ENCODE measurements at regions not wholly inside any gene's neighbourhood (a gene's known extent, or its start where the extent isn't known, plus 50 kb on each side); places are given as distances from the start of the nearest gene placed in this dataset.

DNA sequence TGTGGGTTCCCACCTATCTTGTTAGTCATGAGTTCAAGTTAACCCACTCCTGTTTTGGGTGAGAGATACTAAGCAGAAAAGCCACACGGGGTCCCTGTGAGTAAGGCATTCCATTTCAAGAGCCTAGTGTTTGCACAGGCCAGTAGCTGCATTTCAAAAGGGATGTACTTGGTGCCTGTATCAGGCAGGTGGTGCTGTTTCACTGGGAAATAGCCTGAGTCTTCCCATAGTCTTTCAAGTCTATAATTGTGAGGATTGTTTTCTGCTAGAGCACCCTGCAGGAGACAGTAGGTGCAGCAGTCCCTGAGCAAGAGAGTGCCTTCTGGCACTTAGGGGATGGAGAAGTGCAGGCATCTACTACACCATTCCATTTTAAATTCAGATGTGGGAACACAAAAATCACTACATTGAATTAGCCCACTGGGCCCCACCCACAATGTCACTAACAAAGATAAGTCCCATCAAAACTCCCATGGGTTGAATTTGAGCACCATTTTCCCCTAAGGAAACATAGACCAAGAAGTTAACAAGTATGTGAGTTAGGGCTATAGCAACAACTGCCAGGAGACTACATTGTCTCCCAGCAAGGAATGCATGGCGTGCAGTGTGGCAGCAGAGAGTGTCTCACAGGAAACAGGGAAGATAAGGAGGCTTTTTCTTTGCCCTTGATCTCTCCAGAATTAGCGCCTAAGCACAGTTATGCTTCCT lies 263.2 kb downstream of the COX7C start:
- peak; percentile 94 for DNase-seq

GRCh38 chr5:86881493-86882090 lies 263.9 kb downstream of the COX7C start:
- DNase-seq = no peak

DNA sequence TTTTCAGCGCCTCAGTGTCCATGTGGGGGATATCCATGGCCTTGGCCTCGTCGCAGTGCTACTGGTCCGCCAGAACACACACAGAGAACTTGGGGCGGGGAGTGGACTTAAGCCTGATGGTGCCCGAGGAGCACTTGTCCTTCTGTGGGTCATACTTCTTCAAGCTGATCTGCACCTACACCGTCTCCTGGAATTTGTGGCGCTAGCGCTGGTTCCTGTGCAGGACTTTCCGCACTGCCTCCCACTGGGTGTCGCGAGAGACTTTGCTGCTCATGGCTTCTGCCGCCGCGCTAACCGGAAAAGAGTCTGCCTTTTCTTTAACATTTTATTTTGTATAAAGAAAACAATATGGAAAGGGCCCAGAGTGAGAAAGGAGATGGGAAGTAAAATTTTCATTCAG lies 266.9 kb downstream of the COX7C start:
- DNase-seq = no peak

GRCh38 chr5:86885011-86885410 lies 267.3 kb downstream of the COX7C start:
- DNase-seq = no peak

GRCh38 chr5:86885489-86886230 lies 267.9 kb downstream of the COX7C start:
- no peak for DNase-seq

GRCh38 chr5:86890375-86890774 lies 272.6 kb downstream of the COX7C start:
- no peak for DNase-seq

GRCh38 chr5:86894056-86894455 lies 276.3 kb downstream of the COX7C start:
- DNase-seq = no peak

DNA sequence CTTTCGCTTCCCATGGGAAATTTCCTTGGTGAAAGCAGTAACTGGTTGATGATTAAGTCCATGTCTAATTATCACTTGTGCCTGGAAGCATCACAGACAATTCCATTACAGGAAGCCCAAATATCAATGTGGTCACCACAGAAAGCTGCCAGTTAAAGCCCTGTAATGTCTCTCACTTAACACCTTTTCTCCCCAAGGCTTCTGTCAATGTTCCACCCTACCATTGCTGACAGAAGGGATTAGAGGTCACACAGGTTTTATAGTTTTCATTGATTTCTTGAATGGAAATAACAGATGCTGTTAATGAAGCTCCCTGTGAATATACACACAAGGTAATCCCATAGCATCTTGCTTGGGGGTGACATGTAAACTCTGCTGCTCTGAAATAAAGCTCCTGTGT lies 279.2 kb downstream of the COX7C start:
- no peak for DNase-seq

DNA sequence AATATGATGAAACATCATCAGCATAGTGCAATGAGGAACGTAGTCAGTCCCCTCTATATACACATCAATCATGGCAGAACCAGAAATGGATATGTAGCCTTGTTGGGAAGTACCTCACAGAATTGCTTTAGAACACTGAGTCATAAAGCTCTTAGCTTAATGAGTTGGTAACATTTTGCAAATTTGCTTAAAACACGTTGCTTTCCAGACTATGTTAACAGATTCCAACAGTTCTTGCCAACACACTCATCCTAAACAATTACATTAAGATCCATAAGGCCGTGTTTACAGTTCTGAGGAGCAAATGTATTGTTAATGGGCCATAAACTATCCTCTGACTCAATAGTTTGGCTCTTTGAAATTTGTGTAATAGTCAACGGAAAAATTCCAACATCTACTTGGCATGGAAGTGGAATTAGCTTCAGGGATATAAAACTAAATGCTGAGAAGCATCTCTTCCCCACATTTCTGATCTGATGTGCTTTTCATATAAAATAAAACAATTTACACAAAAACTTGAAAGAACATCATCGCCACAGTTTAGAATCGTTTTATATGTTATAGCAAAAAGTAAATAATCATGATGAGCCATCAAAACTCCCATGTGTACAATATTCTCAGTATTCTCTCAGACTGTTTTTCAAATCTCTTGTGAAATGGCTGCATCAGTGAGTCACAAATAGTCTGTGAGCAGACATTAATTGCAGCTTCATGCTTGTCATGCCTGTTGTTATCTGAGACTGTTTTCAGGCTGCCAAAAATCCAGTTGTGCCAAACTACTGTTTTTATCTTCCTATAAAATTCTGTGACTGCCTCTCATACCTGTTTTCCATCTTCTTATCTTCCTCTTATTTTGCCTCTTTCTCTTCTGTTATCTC lies 291.9 kb downstream of the COX7C start:
- peak; percentile 71 for DNase-seq

DNA sequence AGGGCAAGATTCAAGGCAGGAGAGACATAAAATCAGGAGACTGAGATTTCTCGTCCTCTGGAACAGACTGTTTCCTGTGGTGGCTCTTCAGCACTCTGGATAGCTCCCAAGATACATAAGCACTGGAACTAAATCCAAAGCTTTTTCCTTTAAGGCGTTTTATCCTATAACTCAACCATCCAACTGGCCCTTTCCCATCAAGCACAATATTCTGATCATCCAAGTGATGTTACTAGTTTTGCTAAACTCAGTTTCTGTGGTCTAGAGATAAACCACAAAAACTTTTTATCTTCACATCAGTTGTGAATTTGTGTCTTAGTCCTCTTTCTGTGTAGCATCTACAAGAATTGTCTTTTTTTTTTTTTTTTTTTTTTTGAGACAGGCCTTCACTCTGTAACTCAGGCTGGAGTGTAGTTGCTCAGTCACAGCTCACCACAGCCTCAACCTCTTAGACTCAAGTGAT lies 299.4 kb downstream of the COX7C start:
- no peak for DNase-seq

DNA sequence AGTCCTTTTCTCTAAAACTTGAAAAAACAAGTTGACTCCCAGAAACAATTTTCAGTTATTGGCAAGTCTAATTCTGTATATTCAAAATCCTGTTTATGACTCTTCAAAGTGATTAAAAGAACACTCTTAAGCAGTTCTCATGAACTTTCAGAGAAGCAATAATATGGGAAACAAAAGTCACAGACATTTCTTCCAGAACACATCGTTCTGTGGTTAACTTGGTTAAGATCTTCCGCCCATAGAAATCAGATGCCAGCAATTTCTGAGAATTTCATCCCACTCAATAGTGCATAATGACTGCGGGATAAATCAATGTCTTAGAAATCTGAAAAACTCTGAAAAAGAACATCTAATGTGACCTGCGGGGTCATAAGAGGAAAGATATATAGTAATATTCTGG lies 300.5 kb downstream of the COX7C start:
- DNase-seq = no peak

DNA sequence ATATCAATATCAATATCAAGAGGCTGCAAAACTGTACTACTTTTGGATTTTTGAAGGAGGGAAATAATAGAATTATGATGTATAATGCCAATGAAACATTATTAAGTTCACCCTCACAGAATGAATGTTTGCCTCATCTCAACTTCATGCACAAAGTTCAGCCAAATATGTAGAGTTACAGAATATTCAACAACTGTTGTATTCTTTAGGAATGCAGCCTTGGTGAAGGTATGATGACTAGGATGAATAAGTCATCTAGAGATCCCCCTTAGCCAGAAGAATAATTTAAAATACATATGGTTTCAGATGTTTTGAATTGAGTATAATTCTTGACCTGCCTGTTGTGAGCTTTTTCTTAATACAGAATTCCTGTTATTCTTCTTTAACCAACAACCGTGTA lies 308.3 kb downstream of the COX7C start:
- DNase-seq = no peak

GRCh38 chr5:86929123-86929766 lies 311.5 kb downstream of the COX7C start:
- DNase-seq = no peak

DNA sequence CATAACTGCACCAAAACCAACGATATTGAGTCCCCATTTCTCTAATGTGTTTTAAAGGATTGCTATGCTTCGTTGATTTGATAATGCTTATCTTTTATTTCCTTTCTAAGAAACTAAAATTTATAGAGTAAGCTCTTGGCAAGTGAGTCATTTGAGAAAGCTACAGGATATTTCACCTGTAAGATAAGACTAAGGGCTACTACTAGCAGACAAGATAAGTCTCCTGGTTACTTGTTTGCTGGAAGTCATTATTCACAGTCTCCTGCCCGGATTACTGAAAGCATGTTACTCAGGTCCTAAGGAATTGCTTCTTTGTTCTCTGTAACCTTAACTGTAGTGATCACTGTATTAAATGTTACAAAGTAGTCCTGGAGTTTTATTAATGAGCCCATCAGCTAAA lies 315.9 kb upstream of the RASA1 start:
- no peak for DNase-seq

DNA sequence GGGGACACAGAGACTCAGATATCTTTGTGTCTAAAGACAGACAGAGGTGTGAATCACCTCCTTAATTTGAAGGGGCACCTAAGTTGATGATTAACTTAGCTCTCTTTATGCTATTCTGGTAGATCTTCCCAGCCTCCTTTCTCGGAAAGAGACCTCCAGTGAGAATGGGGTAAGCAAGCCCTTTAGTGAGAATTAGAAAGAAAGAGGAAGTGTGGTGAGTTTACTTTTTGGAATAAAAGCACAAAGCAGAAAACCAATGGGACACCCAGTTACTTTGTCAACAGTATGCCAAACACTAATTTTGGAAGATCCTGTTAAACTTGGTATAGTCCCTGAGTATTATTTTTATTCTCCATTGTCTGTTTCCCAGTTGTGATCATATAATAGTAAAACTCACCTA lies 302.8 kb upstream of the RASA1 start:
- DNase-seq = no peak

DNA sequence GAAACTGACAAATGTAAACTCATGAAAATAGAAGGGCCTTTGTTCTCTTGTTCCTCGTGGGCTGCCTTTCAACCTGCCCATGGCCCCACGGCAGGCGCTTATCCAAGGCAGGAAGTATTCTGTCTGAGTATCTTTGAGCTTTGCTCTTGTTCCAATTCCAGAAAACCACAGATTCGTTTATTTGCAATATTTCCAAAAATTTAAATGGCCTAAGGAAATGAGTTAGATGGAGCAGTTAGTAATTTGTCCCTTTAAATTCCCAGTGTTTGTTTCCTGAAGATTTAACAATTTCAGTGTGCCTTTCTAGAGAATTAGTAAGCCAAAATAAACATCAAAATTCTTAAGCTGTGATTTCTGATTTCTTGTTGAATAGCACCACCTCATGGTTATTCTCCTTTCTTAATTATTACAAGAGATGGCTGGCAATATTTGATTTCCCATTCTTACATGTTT lies 299.4 kb upstream of the RASA1 start:
- DNase-seq = peak; percentile 69

DNA sequence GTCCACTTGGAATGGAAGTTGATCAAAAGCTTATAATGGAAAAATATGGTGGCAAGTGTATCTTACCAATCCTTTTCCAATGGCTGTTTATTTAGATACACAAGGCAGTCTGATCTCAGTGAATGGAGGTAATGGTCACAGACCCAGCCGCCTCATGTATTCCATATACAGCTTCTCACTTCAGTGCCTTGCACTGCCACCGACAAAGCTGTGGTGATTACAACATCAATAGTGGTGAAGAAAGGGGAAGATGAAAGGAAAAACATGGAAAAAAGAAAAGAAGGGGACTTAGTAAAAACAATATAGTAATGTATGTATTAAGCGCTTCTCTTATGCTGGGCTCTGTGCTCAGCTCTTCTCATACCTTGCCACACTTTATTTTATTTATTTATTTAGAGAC lies 297.3 kb upstream of the RASA1 start:
- no peak for DNase-seq

GRCh38 chr5:86971034-86971571 lies 296.6 kb upstream of the RASA1 start:
- no peak for DNase-seq

GRCh38 chr5:86974955-86975354 lies 292.7 kb upstream of the RASA1 start:
- no peak for DNase-seq

DNA sequence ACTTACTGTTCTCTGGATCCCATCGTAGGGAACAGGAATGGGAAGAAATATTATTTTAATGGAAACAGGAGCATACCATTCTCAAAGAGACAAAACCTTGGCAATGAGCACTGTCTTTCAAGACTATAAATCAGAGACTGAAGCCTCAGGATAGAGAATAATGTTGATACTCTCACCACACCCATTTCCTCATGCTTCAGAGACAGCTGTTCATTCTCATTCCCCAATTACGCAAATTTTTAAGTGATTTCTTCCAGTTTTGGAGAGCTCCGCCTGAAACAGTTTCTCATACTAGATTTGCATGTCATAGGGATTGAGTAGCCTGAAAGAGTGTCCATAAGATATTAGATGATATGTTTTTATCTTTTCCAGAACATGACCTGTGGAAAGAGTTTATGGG lies 290.5 kb upstream of the RASA1 start:
- DNase-seq = no peak

DNA sequence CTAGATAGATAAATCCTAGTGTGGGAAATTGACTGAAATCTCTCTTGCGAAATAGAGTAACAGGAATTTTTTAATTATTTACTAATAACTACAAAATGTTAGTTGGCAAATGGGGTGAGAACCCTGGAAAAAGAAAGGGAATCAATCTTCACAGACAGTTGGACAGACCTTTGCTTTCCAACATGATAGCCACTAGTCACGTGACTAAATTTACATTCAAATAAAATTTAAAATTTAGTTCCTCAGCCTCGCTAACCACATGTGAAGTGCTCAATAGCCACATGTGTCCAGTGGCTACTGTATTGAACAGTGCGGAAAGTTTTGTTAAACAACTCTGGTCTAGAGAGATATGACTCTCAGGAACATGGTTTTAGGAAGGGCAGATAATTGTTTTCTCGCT lies 289.9 kb upstream of the RASA1 start:
- DNase-seq = no peak

GRCh38 chr5:86979811-86980411 lies 287.8 kb upstream of the RASA1 start:
- no peak for DNase-seq

Data from islet precursor cell (in vitro differentiated cells).